Osteoblast (primary cell): ENCODE measurements at regions not wholly inside any gene's neighbourhood (a gene's known extent, or its start where the extent isn't known, plus 50 kb on each side); places are given as distances from the start of the nearest gene placed in this dataset.

Experiments
- DNase-seq: peaks from one replicate; pipeline ENCODE4 v3.0.0; 2011; ENCODE audit warnings: low spot score, mixed read lengths; ENCODE audit not compliant: insufficient read length; ENCODE audit errors: missing footprints
- H2AFZ ChIP-seq: 2 replicates; pipeline ENCODE4 v1.6.0; 2011; ENCODE audit warnings: mild to moderate bottlenecking, low read length
- H3K27ac ChIP-seq: 2 replicates; pipeline ENCODE4 v1.5.1; 2011; ENCODE audit warnings: mild to moderate bottlenecking, low read depth, low read length, moderate library complexity
- H3K27me3 ChIP-seq: 2 replicates; pipeline ENCODE4 v1.6.0; 2012; ENCODE audit warnings: mild to moderate bottlenecking, control low read depth, inconsistent platforms, low read length, moderate library complexity; ENCODE audit not compliant: insufficient read depth
- H3K36me3 ChIP-seq: 2 replicates; pipeline ENCODE4 v1.5.1; 2011; ENCODE audit warnings: mild to moderate bottlenecking, low read length, control low read depth, moderate library complexity; ENCODE audit not compliant: insufficient read depth
- H3K4me1 ChIP-seq: 2 replicates; pipeline ENCODE4 v1.5.1; 2011; ENCODE audit warnings: mild to moderate bottlenecking, low read length, control low read depth, moderate library complexity; ENCODE audit not compliant: insufficient read depth
- H3K4me2 ChIP-seq: 2 replicates; pipeline ENCODE4 v1.6.0; 2011; ENCODE audit warnings: mild to moderate bottlenecking, low read length; ENCODE audit not compliant: insufficient read depth
- H3K4me3 ChIP-seq: fragments of 200-600 bp; sonication (generic); 3 replicates; pipeline ENCODE4 v1.5.1; 2012; ENCODE audit warnings: mild to moderate bottlenecking, low read length, inconsistent platforms; ENCODE audit not compliant: insufficient read depth
- H3K79me2 ChIP-seq: 2 replicates; pipeline ENCODE4 v1.6.0; 2012; ENCODE audit warnings: mild to moderate bottlenecking, low read length, control low read depth, inconsistent platforms; ENCODE audit not compliant: insufficient read depth
- H3K9me3 ChIP-seq: 2 replicates; pipeline ENCODE4 v1.5.1; 2011; ENCODE audit warnings: low read depth, low read length, control low read depth
- H4K20me1 ChIP-seq: 2 replicates; pipeline ENCODE4 v1.6.0; 2012; ENCODE audit warnings: mild to moderate bottlenecking, low read length, control low read depth; ENCODE audit not compliant: insufficient read depth
- CTCF ChIP-seq: IDR thresholded peaks from 2 replicates; pipeline ENCODE4 v1.5.1; 2011; ENCODE audit warnings: mild to moderate bottlenecking, low read depth, low read length, moderate library complexity; ENCODE audit errors: extremely low read depth

GRCh38 chr15:95464509-95464908 is 866.0 kb upstream of the NR2F2 start:
- Histone ChIP-seq H3K4me3 (no peak overlapping the region), H3K9me3 (no peaks in the 10 kb centered on the region), H3K27me3 (no peaks in the 10 kb centered on the region), H2AFZ (no peak overlapping the region), H3K27ac (no peak overlapping the region), H4K20me1 (no peaks in the 10 kb centered on the region), H3K79me2 (no peaks in the 10 kb centered on the region), H3K4me2 (no peak overlapping the region), H3K4me1 (no peaks in the 10 kb centered on the region), H3K36me3 (no peaks in the 10 kb centered on the region)
- TF ChIP-seq CTCF, result no peak
- DNase-seq, result no peak

- no peak overlapping the region for H3K4me2 ChIP-seq
- H4K20me1 ChIP-seq, result no peaks in the 10 kb centered on the region
- no peak for TF ChIP-seq CTCF
- H3K36me3 ChIP-seq, result no peaks in the 10 kb centered on the region
- H3K9me3 ChIP-seq, result no peaks in the 10 kb centered on the region
- H3K4me3 ChIP-seq, result no peak overlapping the region
- no peaks in the 10 kb centered on the region for H3K27me3 ChIP-seq
- H3K4me1 ChIP-seq, result no peaks in the 10 kb centered on the region
- DNase-seq, result no peak
- no peak overlapping the region for H2AFZ ChIP-seq
- H3K27ac ChIP-seq, result no peak overlapping the region
- no peaks in the 10 kb centered on the region for H3K79me2 ChIP-seq
These were observed 861.7 kb upstream of the NR2F2 start for GRCh38 chr15:95468820-95469219.

GRCh38 chr15:95469496-95470000 is 861.0 kb upstream of the NR2F2 start:
- Histone ChIP-seq H3K27me3 (no peaks in the 10 kb centered on the region), H3K4me2 (no peak overlapping the region), H3K79me2 (no peaks in the 10 kb centered on the region), H3K36me3 (no peaks in the 10 kb centered on the region), H3K27ac (no peak overlapping the region), H3K9me3 (no peaks in the 10 kb centered on the region), H2AFZ (no peak overlapping the region), H3K4me1 (no peaks in the 10 kb centered on the region), H4K20me1 (no peaks in the 10 kb centered on the region), H3K4me3 (no peak overlapping the region)
- DNase-seq, result no peak
- no peak for TF ChIP-seq CTCF

GRCh38 chr15:95470529-95470928 is 860.0 kb upstream of the NR2F2 start:
- no peaks in the 10 kb centered on the region for H3K36me3 ChIP-seq
- no peaks in the 10 kb centered on the region for H3K27me3 ChIP-seq
- DNase-seq, result no peak
- no peaks in the 10 kb centered on the region for H3K4me1 ChIP-seq
- TF ChIP-seq CTCF, result no peak
- H3K4me2 ChIP-seq, result no peak overlapping the region
- H3K4me3 ChIP-seq, result no peak overlapping the region
- H3K79me2 ChIP-seq, result no peaks in the 10 kb centered on the region
- no peaks in the 10 kb centered on the region for H4K20me1 ChIP-seq
- no peak overlapping the region for H2AFZ ChIP-seq
- H3K9me3 ChIP-seq, result no peaks in the 10 kb centered on the region
- no peak overlapping the region for H3K27ac ChIP-seq
